Activated CD4-positive, alpha-beta T cell treated with anti-CD3 and anti-CD28 coated beads, Interleukin-2, amount 50 U/mL, for 24 hours (primary cell): ENCODE measurements at regions not wholly inside any gene's neighbourhood (a gene's known extent, or its start where the extent isn't known, plus 50 kb on each side); places are given as distances from the start of the nearest gene placed in this dataset.
"Not testable (repeated sequence)": the region's sequence is repeated elsewhere in the genome, so short reads cannot be mapped to it uniquely, and the experiment has no call there.

ENCODE experiments used
- DNase-seq, 2 donors: peaks; one replicate each; pipeline ENCODE4 v3.0.0-alpha.2; 2020; ENCODE audit warnings: low read depth in 1 of 2, low spot score in 1 of 2

DNA sequence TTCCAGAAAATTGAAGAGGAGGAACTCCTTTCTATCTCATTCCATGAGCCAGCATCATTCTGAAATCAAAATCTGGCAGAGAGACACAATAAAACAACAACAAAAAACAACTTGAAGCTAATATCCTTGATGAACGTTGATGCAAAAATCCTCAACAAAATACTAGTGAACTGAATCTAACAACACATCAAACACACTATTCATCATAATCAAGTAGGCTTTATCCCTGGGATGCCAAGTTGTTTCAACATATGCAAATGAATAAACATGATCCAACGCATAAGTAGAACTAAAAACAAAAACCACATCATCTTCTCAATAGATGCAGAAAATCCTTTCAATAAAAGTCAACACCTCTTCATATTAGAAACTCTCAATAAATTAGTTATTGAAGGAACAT, 335.3 kb upstream of the BRINP3 start:
- DNase-seq, result no peak

GRCh38 chr1:190832511-190832910, 354.8 kb upstream of the BRINP3 start:
- DNase-seq, result no peak

GRCh38 chr1:190835658-190836057, 358.0 kb upstream of the BRINP3 start:
- no peak for DNase-seq

- not testable (repeated sequence) for DNase-seq
Measured at GRCh38 chr1:190837200-190837599, 359.5 kb upstream of the BRINP3 start.

GRCh38 chr1:190837888-190838287, 360.2 kb upstream of the BRINP3 start:
- no peak for DNase-seq

- no peak for DNase-seq
Measured at GRCh38 chr1:190847166-190847565, 369.5 kb upstream of the BRINP3 start.

DNA sequence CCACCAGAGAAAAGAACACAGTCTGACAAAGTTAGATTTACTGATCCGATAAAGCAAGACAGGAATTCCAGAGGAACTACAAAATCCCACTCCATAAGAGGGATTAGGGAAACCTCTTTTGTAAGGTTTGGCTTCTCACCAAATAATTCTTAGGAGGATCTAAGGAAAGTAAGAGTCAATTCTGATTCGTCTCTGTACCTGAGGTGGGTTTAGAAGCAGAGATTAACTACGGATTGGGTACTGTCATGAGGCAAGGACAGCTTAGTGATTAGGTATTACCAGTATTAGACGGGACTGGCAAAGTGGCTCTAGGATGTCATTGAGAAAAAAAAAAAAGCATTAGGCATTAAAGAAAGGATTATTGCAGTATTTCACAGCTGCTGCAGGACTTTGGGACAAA, 371.7 kb upstream of the BRINP3 start:
- no peak for DNase-seq

DNA sequence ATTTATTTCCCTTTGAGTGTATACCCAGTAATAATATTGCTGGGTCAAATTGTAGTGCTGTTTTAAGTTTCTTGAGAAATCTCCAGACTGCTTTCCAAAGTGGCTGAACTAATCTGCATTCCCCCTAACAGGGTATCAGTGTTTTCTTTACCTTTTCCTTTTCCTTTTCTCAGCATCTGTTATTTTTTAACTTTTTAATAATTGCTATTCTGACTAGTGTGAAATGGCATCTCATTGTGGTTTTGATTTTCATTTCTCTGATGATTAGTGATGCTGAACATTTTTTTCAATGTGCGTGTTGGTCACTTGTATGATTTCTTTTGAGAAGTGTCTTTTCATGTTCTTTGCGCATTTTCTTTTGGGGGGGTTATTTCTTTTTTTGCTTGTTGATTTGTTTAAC, 374.9 kb upstream of the BRINP3 start:
- no peak for DNase-seq

DNA sequence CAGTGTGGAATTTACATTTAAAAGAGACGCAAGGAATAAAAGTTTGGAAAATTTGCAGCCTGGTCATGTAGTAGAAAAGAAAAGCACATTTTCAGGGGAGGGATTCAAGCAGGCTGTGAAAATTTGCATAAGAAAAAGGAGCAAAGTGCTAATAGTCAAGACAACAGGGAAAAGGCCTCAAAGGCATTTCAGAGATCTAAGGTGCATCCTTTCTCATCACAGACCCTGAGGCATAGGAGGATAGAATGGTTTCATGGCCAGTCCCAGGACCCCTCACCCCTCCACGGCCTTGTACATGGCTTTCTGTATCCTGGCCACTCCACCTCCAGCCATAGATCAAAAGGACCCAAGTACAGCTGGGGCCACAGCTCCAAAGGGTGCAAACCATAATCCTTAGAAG, 380.5 kb upstream of the BRINP3 start:
- no peak for DNase-seq

GRCh38 chr1:190864013-190864641, 386.5 kb upstream of the BRINP3 start:
- no peak for DNase-seq

- DNase-seq, result no peak
Measured at GRCh38 chr1:190880352-190880751, 402.7 kb upstream of the BRINP3 start.

- no peak for DNase-seq
Measured at GRCh38 chr1:190881064-190881463, 403.4 kb upstream of the BRINP3 start.

DNA sequence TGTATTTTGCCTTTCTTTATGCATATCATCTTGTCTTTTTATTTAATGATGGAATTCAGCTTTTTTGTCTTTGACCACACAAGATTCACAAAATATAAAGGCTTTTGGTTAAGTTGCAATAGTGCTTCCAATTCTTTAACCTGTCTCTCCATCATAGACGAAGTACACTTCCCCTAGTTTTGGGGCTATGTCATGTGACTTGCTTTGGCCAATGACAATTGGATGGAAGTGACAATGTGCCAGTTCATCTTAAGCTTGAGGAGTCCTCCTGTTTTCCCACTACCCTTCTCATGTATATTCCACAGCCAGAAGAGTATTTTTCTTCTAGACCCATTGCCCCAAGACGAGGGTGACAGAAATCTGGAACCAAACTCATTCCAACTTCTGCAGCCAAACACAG, 419.6 kb upstream of the BRINP3 start:
- DNase-seq, result no peak

DNA sequence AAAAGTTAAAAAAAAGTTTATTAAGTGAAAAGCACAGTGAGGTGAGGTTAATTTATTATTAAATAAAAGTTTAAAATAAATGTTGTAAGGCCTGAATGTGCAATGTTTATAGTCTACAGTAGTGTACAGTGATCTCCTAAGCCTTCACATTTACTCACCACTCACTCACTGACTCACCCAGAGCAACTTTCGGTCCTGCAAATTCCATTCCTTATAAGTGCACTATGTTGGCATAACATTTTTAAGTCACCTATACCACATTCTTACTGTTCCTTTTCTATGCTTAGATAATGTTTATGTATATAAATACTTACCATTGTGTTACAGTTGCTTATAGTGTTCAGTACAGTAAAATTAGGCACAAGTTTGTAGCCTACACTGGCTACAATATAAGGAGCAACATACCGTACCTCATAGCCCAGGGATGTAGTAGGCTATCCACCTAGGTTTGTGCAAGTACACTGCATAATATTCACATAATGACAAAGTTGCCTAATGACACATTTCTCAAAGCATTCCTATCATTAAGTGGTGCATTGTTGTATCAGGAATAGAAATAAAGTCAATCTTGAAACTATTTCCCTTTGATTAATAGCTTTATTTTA, 426.5 kb upstream of the BRINP3 start:
- DNase-seq, result no peak

DNA sequence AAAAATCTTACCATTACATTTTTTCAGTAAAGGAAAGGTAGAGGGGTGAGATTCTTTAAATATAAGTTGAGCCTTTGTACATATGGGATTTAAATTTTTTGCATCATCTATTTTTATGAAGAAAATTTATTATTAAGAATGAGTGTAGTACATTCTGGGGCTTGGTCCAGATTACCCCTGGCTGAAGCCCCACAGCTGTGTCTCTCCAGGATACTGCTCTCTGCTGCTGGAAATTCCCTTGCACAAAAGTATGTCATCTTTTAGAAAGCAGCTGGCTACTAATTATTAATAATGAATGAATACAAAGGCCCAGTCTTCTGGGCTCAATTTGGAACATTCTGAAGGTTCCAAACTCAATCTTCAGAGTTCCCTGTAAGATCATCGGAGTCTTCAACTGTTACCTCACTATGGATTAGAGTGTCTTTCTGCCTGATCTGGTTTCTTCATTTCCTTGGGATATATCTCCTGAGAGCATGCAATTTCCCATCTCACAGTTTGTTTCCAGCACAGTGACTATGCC, 428.6 kb upstream of the BRINP3 start:
- no peak for DNase-seq

- no peak for DNase-seq
Measured at GRCh38 chr1:190908246-190908645, 430.6 kb upstream of the BRINP3 start.

- DNase-seq, result no peak
Measured at GRCh38 chr1:190908691-190909090, 431.0 kb upstream of the BRINP3 start.

- no peak for DNase-seq
Measured at GRCh38 chr1:190935925-190936324, 458.3 kb upstream of the BRINP3 start.

- no peak for DNase-seq
Measured at GRCh38 chr1:190936337-190936736, 458.7 kb upstream of the BRINP3 start.

DNA sequence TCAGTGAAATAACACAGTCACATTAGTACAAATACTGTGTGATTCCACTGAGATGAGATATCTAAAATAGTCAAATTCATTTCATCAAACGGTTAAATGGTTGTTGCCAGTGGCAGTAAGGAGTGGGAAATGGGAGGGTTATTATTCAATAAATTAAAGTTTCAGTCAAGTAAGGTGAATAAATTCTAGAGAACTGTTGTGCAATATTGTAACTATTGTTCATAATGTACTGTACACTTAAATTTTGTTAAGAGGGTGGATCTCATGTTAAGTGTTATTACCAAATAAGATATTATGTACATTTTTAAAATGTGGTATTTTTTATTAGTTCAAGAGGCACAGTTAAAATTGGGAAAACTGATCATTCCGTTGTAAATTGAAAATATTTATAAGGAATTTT, 463.3 kb upstream of the BRINP3 start:
- DNase-seq, result no peak

GRCh38 chr1:190942475-190942874, 464.8 kb upstream of the BRINP3 start:
- DNase-seq, result no peak

DNA sequence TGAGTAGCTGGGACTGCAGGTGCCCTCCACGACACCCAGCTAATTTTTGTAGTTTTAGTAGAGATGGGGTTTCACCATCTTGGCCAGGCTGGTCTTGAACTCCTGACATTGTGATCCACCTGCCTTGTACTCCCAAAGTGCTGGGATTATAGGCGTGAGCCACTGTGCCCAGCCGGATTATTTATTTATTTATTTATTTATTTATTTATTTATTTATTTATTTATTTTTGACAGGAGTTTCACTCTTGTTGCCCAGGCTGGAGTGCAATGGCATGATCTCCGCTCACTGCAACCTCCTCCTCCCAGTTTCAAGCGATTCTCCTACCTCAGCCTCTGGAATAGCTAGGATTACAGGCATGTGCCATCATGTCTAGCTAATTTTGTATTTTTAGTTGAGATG, 466.1 kb upstream of the BRINP3 start:
- DNase-seq, result not testable (repeated sequence)

- no peak for DNase-seq
Measured at GRCh38 chr1:190949939-190950338, 472.3 kb upstream of the BRINP3 start.
